Ramos (cell line): ENCODE measurements at regions not wholly inside any gene's neighbourhood (a gene's known extent, or its start where the extent isn't known, plus 50 kb on each side); places are given as distances from the start of the nearest gene placed in this dataset.
"Not testable (repeated sequence)": the region's sequence is repeated elsewhere in the genome, so short reads cannot be mapped to it uniquely, and the experiment has no call there.

Experiments
- in situ Hi-C: fragments of 300-500 bp; cut with MboI; formaldehyde crosslinking; loops from one replicate; pipeline ENCODE4 v1.14.3; 2022; ENCODE audit warnings: low sequenced_read_pairs; ENCODE audit not compliant: unreplicated experiment

- in situ Hi-C loops, result loop anchor here (25.0 kb wide), 1 partner anchor 101 kb away; no protein-coding TSS in a partner anchor
Measured at GRCh38 chr7:65613644-65614289, 240.1 kb downstream of the ZNF92 start.

GRCh38 chr7:65616111-65616510 is 242.5 kb downstream of the ZNF92 start:
- in situ Hi-C loops, result loop anchor here (25.0 kb wide), 1 partner anchor 104 kb away; no protein-coding TSS in a partner anchor

- in situ Hi-C loops, result loop anchor here (25.0 kb wide), 1 partner anchor 108 kb away; no protein-coding TSS in a partner anchor
Measured at GRCh38 chr7:65620216-65620615, 246.6 kb downstream of the ZNF92 start.

GRCh38 chr7:65621580-65622201 is 248.0 kb downstream of the ZNF92 start:
- in situ Hi-C loops, result loop anchor here (25.0 kb wide), 1 partner anchor 109 kb away; no protein-coding TSS in a partner anchor

GRCh38 chr7:65631236-65631635 is 241.6 kb upstream of the VKORC1L1 start:
- in situ Hi-C loops, result not testable (repeated sequence)

GRCh38 chr7:65633587-65634404 is 239.1 kb upstream of the VKORC1L1 start:
- in situ Hi-C loops, result not testable (repeated sequence)

- in situ Hi-C loops, result not testable (repeated sequence)
Measured at GRCh38 chr7:65638918-65639317, 234.0 kb upstream of the VKORC1L1 start.

- in situ Hi-C loops, result not testable (repeated sequence)
Measured at GRCh38 chr7:65639717-65640116, 233.2 kb upstream of the VKORC1L1 start.

- in situ Hi-C loops, result not testable (repeated sequence)
Measured at GRCh38 chr7:65643498-65643897, 229.4 kb upstream of the VKORC1L1 start.

- in situ Hi-C loops, result not testable (repeated sequence)
Measured at GRCh38 chr7:65647153-65647964, 225.5 kb upstream of the VKORC1L1 start.

- in situ Hi-C loops, result not testable (repeated sequence)
Measured at GRCh38 chr7:65651174-65651573, 221.7 kb upstream of the VKORC1L1 start.

GRCh38 chr7:65651826-65652592 is 220.9 kb upstream of the VKORC1L1 start:
- in situ Hi-C loops, result not testable (repeated sequence)

- in situ Hi-C loops, result not testable (repeated sequence)
Measured at GRCh38 chr7:65652669-65653068, 220.2 kb upstream of the VKORC1L1 start.

GRCh38 chr7:65656494-65657188 is 216.2 kb upstream of the VKORC1L1 start:
- in situ Hi-C loops, result not testable (repeated sequence)

GRCh38 chr7:65683362-65683761 is 189.5 kb upstream of the VKORC1L1 start:
- in situ Hi-C loops, result not testable (repeated sequence)

GRCh38 chr7:65699026-65699714 is 173.7 kb upstream of the VKORC1L1 start:
- in situ Hi-C loops, result not testable (repeated sequence)

- in situ Hi-C loops, result not testable (repeated sequence)
Measured at GRCh38 chr7:65699715-65700356, 173.0 kb upstream of the VKORC1L1 start.
